Neural progenitor cell (in vitro differentiated cells): ENCODE measurements at regions not wholly inside any gene's neighbourhood (a gene's known extent, or its start where the extent isn't known, plus 50 kb on each side); places are given as distances from the start of the nearest gene placed in this dataset.

Source experiments
- EZH2 ChIP-seq: fragments of 200-600 bp; sonication (generic); IDR thresholded peaks from 2 replicates; pipeline ENCODE4 v1.6.1; 2017; ENCODE audit warnings: antibody characterized with exemption, mild to moderate bottlenecking, moderate library complexity
- TF ChIP-seq, protein P1 (sequence below): fragments of 200-600 bp; sonication (generic); IDR thresholded peaks from 2 replicates; pipeline ENCODE4 v1.5.1; 2017; ENCODE audit warnings: antibody characterized with exemption, mild to moderate bottlenecking

GRCh38 chr3:181311186-181311585, 321.6 kb upstream of the DNAJC19 start:
- TF ChIP-seq, protein P1, sequence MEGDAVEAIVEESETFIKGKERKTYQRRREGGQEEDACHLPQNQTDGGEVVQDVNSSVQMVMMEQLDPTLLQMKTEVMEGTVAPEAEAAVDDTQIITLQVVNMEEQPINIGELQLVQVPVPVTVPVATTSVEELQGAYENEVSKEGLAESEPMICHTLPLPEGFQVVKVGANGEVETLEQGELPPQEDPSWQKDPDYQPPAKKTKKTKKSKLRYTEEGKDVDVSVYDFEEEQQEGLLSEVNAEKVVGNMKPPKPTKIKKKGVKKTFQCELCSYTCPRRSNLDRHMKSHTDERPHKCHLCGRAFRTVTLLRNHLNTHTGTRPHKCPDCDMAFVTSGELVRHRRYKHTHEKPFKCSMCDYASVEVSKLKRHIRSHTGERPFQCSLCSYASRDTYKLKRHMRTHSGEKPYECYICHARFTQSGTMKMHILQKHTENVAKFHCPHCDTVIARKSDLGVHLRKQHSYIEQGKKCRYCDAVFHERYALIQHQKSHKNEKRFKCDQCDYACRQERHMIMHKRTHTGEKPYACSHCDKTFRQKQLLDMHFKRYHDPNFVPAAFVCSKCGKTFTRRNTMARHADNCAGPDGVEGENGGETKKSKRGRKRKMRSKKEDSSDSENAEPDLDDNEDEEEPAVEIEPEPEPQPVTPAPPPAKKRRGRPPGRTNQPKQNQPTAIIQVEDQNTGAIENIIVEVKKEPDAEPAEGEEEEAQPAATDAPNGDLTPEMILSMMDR: no peak
- no peak for TF ChIP-seq EZH2
